ENCODE measurements at regions not wholly inside any gene's neighbourhood (a gene's known extent, or its start where the extent isn't known, plus 50 kb on each side); places are given as distances from the start of the nearest gene placed in this dataset.

GRCh38 chr22:47599753-47600152 lies 837.3 kb downstream of the TBC1D22A start:
- Mint-ChIP-seq H3K4me3 (no peak overlapping the region), H3K9me3 (peaks cover 0 to 5% of the 10 kb centered on the region in 2 donors), H3K36me3 (ENCODE audit: insufficient read depth in 2 of 2) (no peaks in the 10 kb centered on the region), H3K27ac (no peak overlapping the region), H3K4me1 (ENCODE audit: low read depth) (no peaks in the 10 kb centered on the region), H3K27me3 (ENCODE audit: low read depth) (peaks cover 14% of the 10 kb centered on the region)
- ATAC-seq (replicated peaks in 1 of 2), result no peak
- no peak for DNase-seq

GRCh38 chr22:47598864-47599263 lies 836.4 kb downstream of the TBC1D22A start:
- Mint-ChIP-seq H3K36me3 (ENCODE audit: insufficient read depth in 2 of 2) (no peaks in the 10 kb centered on the region), H3K4me1 (ENCODE audit: low read depth) (no peaks in the 10 kb centered on the region), H3K9me3 (peaks cover 0 to 5% of the 10 kb centered on the region in 2 donors), H3K27ac (no peak overlapping the region), H3K27me3 (ENCODE audit: low read depth) (peaks cover 14% of the 10 kb centered on the region), H3K4me3 (no peak overlapping the region)
- no peak for ATAC-seq (replicated peaks in 1 of 2)
- no peak for DNase-seq

GRCh38 chr22:47597041-47597440 lies 834.6 kb downstream of the TBC1D22A start:
- DNase-seq (no peak), ATAC-seq (replicated peaks in 1 of 2) (no peak)
- Mint-ChIP-seq H3K4me3 (no peak overlapping the region), H3K27me3 (ENCODE audit: low read depth) (peaks cover 12% of the 10 kb centered on the region), H3K4me1 (ENCODE audit: low read depth) (no peaks in the 10 kb centered on the region), H3K27ac (no peak overlapping the region), H3K36me3 (ENCODE audit: insufficient read depth in 2 of 2) (no peaks in the 10 kb centered on the region), H3K9me3 (peaks cover 0 to 5% of the 10 kb centered on the region in 2 donors)

GRCh38 chr22:47596176-47596690 lies 833.8 kb downstream of the TBC1D22A start:
- ATAC-seq (replicated peaks in 1 of 2), result no peak
- Mint-ChIP-seq H3K27me3 (ENCODE audit: low read depth) (peaks cover 3% of the 10 kb centered on the region), H3K4me1 (ENCODE audit: low read depth) (no peaks in the 10 kb centered on the region), H3K36me3 (ENCODE audit: insufficient read depth in 2 of 2) (no peaks in the 10 kb centered on the region), H3K27ac (no peak overlapping the region), H3K4me3 (no peak overlapping the region), H3K9me3 (peaks cover 0 to 4% of the 10 kb centered on the region in 2 donors)
- DNase-seq, result no peak

GRCh38 chr22:47594836-47595521 lies 832.5 kb downstream of the TBC1D22A start:
- Mint-ChIP-seq H3K27me3 (ENCODE audit: low read depth) (no peaks in the 10 kb centered on the region), H3K36me3 (ENCODE audit: insufficient read depth in 2 of 2) (no peaks in the 10 kb centered on the region)

GRCh38 chr22:47593911-47594311 lies 831.5 kb downstream of the TBC1D22A start:
- Mint-ChIP-seq H3K27ac (no peak overlapping the region), H3K9me3 (peaks cover 0 to 4% of the 10 kb centered on the region in 2 donors), H3K4me1 (ENCODE audit: low read depth) (no peaks in the 10 kb centered on the region), H3K4me3 (no peak overlapping the region), H3K36me3 (ENCODE audit: insufficient read depth in 2 of 2) (no peaks in the 10 kb centered on the region), H3K27me3 (ENCODE audit: low read depth) (no peaks in the 10 kb centered on the region)
- no peak for DNase-seq
- no peak for ATAC-seq (replicated peaks in 1 of 2)

More at GRCh38 chr22:47594836-47595521, 832.5 kb downstream of the TBC1D22A start:
- no peak for DNase-seq
- no peak for ATAC-seq (replicated peaks in 1 of 2)
- Mint-ChIP-seq H3K4me3 (no peak overlapping the region), H3K27ac (no peak overlapping the region), H3K4me1 (ENCODE audit: low read depth) (no peaks in the 10 kb centered on the region), H3K9me3 (peaks cover 0 to 4% of the 10 kb centered on the region in 2 donors)

- DNase-seq (no peak), ATAC-seq (replicated peaks in 1 of 2) (no peak)
- Mint-ChIP-seq H3K4me3 (no peak overlapping the region), H3K27ac (no peak overlapping the region), H3K27me3 (ENCODE audit: low read depth) (no peaks in the 10 kb centered on the region), H3K4me1 (ENCODE audit: low read depth) (no peaks in the 10 kb centered on the region), H3K36me3 (ENCODE audit: insufficient read depth in 2 of 2) (no peaks in the 10 kb centered on the region), H3K9me3 (peaks cover 0 to 3% of the 10 kb centered on the region in 2 donors)
Measured at GRCh38 chr22:47593291-47593690, 830.8 kb downstream of the TBC1D22A start.

- no peak overlapping the region for H3K4me3 Mint-ChIP-seq
- H3K27me3 Mint-ChIP-seq (ENCODE audit: low read depth), result no peaks in the 10 kb centered on the region
- no peak overlapping the region for H3K27ac Mint-ChIP-seq
- peaks cover 0 to 3% of the 10 kb centered on the region in 2 donors for H3K9me3 Mint-ChIP-seq
- no peaks in the 10 kb centered on the region for H3K4me1 Mint-ChIP-seq (ENCODE audit: low read depth)
- no peak for DNase-seq
- no peak for ATAC-seq (replicated peaks in 1 of 2)
- H3K36me3 Mint-ChIP-seq (ENCODE audit: insufficient read depth in 2 of 2), result no peaks in the 10 kb centered on the region
Measured at GRCh38 chr22:47592791-47593190, 830.3 kb downstream of the TBC1D22A start.

GRCh38 chr22:47591709-47592108 lies 829.3 kb downstream of the TBC1D22A start:
- Mint-ChIP-seq H3K27ac (no peak overlapping the region), H3K36me3 (ENCODE audit: insufficient read depth in 2 of 2) (no peaks in the 10 kb centered on the region), H3K4me3 (no peak overlapping the region), H3K4me1 (ENCODE audit: low read depth) (no peaks in the 10 kb centered on the region), H3K27me3 (ENCODE audit: low read depth) (no peaks in the 10 kb centered on the region), H3K9me3 (peaks cover 0 to 3% of the 10 kb centered on the region in 2 donors)
- DNase-seq (no peak), ATAC-seq (replicated peaks in 1 of 2) (no peak)

GRCh38 chr22:47591016-47591415 lies 828.6 kb downstream of the TBC1D22A start:
- Mint-ChIP-seq H3K27me3 (ENCODE audit: low read depth) (no peaks in the 10 kb centered on the region), H3K4me1 (ENCODE audit: low read depth) (no peaks in the 10 kb centered on the region), H3K4me3 (no peak overlapping the region), H3K27ac (no peak overlapping the region), H3K9me3 (peaks cover 0 to 3% of the 10 kb centered on the region in 2 donors), H3K36me3 (ENCODE audit: insufficient read depth in 2 of 2) (no peaks in the 10 kb centered on the region)
- DNase-seq (no peak), ATAC-seq (replicated peaks in 1 of 2) (no peak)

GRCh38 chr22:47589271-47590250 lies 827.1 kb downstream of the TBC1D22A start:
- peaks cover 2 to 3% of the 10 kb centered on the region in 2 donors for H3K9me3 Mint-ChIP-seq
- no peaks in the 10 kb centered on the region for H3K27me3 Mint-ChIP-seq (ENCODE audit: low read depth)
- no peak for ATAC-seq (replicated peaks in 1 of 2)

GRCh38 chr22:47588578-47588960 lies 826.1 kb downstream of the TBC1D22A start:
- Mint-ChIP-seq H3K36me3 (ENCODE audit: insufficient read depth in 2 of 2) (no peaks in the 10 kb centered on the region), H3K27me3 (ENCODE audit: low read depth) (no peaks in the 10 kb centered on the region), H3K27ac (no peak overlapping the region), H3K9me3 (peaks cover 2 to 3% of the 10 kb centered on the region in 2 donors), H3K4me3 (no peak overlapping the region), H3K4me1 (ENCODE audit: low read depth) (no peaks in the 10 kb centered on the region)
- ATAC-seq (replicated peaks in 1 of 2) (no peak), DNase-seq (no peak)

More at GRCh38 chr22:47589271-47590250, 827.1 kb downstream of the TBC1D22A start:
- Mint-ChIP-seq H3K4me1 (ENCODE audit: low read depth) (no peaks in the 10 kb centered on the region), H3K36me3 (ENCODE audit: insufficient read depth in 2 of 2) (no peaks in the 10 kb centered on the region), H3K4me3 (no peak overlapping the region), H3K27ac (no peak overlapping the region)
- no peak for DNase-seq
